ENCODE measurements at regions not wholly inside any gene's neighbourhood (a gene's known extent, or its start where the extent isn't known, plus 50 kb on each side); places are given as distances from the start of the nearest gene placed in this dataset.

DNA sequence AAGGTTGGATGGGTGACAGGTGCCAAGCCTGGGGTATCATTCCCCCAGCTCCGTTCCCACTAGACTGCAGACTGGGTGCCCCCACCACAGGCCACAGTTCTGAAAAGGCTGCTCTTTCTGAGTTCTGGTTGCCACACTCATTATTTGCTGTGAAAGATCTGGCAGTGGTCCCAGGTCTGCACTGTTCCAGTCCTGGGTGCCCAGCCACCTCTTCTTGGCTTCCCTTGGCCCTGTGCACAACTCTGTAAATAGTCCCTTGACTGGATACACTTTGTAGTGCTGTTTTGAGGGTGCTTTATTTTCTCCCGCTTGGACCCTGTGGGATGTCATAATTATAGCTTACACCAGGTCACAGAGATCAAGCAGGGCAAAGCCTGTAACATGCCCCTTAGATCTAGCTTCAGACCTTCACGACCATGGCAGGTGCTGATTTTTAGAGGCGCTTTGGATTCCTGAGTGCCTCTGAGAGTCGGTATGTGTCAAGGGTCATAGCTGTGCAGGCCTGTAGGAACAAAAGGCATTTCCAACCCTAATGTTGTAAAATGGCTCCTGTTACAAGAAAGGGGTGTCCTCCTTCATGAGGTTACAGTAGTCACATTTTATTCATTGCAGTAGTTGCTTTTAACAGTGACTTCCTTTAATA is 344.9 kb downstream of the ICE1 start:
- Histone ChIP-seq H4K20me1 (ENCODE audit: insufficient read depth, low read length) (no peaks in the 10 kb centered on the region), H3K4me3 (ENCODE audit: low read depth in 1 of 2, low read length in 2 of 2) (no peak overlapping the region), H3K9ac (ENCODE audit: low read depth, low read length) (no peak overlapping the region), H3K9me3 (ENCODE audit: insufficient read depth, low read length, severe bottlenecking) (no peaks in the 10 kb centered on the region), H3K4me1 (ENCODE audit: insufficient read depth, low read length) (no peaks in the 10 kb centered on the region), H3K4me2 (ENCODE audit: insufficient read depth, low read length) (no peak overlapping the region), H3K27ac (ENCODE audit: low read length) (no peak overlapping the region), H3K27me3 (ENCODE audit: insufficient read depth, low read length, poor library complexity) (no peaks in the 10 kb centered on the region), H2AFZ (ENCODE audit: low read depth, low read length) (no peak overlapping the region), H3K36me3 (ENCODE audit: insufficient read depth, low read length) (no peaks in the 10 kb centered on the region), H3K79me2 (ENCODE audit: insufficient read depth, low read length) (no peaks in the 10 kb centered on the region)
- DNase-seq, result no peak
- ATAC-seq (ENCODE audit: insufficient read depth, low read depth), result no peak
- TF ChIP-seq CTCF (IDR thresholded peaks at IDR 0.05; ENCODE audit: borderline replicate concordance, extremely low read depth, low read length, poor library complexity, severe bottlenecking) (no peak), EZH2 (IDR thresholded peaks at IDR 0.05; ENCODE audit: borderline replicate concordance, low read depth, low read length, severe bottlenecking) (no peak)

DNA sequence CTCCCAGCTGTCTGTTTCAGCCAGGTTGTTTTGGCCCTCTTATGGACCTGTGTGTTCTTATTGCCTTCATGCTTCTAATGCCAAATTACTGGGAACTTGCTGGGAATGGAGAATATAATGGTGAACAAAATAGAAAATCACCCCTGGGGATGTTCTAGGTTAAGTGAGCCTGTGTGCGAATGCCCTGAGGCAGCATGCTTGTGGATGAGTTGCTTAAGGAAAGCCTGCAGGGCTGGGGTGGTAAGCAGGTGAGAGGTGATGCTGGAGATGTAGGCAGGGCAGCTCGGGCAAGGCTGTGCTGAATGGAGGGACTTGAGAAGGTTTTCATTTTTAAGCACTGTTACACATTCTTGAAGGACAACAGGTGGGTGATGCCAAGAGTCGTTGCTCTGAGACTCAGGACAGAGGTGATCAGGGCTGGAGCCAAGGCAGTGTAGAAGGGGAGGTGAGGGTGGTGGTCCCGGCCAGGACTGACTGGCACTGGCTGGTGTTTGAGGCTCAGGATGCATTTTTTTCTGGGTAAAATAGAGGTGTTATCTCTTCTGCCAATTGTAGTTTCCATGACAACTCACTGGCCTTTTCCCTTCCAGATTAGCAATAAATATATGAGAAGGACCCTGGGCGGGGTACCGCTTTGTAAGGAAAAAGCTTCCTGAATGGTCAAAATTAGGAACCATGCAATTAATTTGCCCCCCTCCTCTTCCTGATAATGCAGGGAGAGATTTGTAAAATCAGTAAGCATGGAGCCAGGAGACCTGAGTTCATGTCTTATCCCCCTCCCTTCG is 342.8 kb downstream of the ICE1 start:
- no peaks in the 10 kb centered on the region for H3K27me3 ChIP-seq (ENCODE audit: insufficient read depth, low read length, poor library complexity)

DNA sequence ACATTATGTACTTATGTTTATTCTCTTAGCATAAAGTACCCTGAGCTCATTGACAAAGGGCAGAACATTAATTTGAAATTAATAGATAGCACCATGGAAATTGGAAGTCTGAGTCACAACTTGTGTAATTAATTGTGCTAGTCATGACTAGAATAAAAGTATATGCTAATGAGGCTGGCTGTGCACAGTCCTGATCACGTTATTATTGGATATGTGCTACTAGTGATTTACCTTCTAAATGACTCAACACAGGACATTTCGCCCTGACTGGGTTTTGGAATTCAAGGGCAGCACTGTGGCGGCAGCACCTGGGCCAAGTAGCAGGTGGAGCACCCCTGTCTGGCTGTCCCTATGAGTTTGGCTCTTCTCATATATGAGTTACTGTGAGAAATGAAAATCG is 341.8 kb downstream of the ICE1 start:
- H3K9ac ChIP-seq (ENCODE audit: low read depth, low read length), result no peak overlapping the region
- H3K4me1 ChIP-seq (ENCODE audit: insufficient read depth, low read length), result no peaks in the 10 kb centered on the region
- no peak for DNase-seq
- TF ChIP-seq EZH2 (IDR thresholded peaks at IDR 0.05; ENCODE audit: borderline replicate concordance, low read depth, low read length, severe bottlenecking) (no peak), CTCF (IDR thresholded peaks at IDR 0.05; ENCODE audit: borderline replicate concordance, extremely low read depth, low read length, poor library complexity, severe bottlenecking) (no peak)
- H3K4me2 ChIP-seq (ENCODE audit: insufficient read depth, low read length), result no peak overlapping the region
- no peaks in the 10 kb centered on the region for H4K20me1 ChIP-seq (ENCODE audit: insufficient read depth, low read length)
- ATAC-seq (ENCODE audit: insufficient read depth, low read depth), result no peak
- no peaks in the 10 kb centered on the region for H3K36me3 ChIP-seq (ENCODE audit: insufficient read depth, low read length)
- no peaks in the 10 kb centered on the region for H3K27me3 ChIP-seq (ENCODE audit: insufficient read depth, low read length, poor library complexity)
- no peaks in the 10 kb centered on the region for H3K79me2 ChIP-seq (ENCODE audit: insufficient read depth, low read length)
- no peak overlapping the region for H3K4me3 ChIP-seq (ENCODE audit: low read depth in 1 of 2, low read length in 2 of 2)
- no peak overlapping the region for H3K27ac ChIP-seq (ENCODE audit: low read length)
- H3K9me3 ChIP-seq (ENCODE audit: insufficient read depth, low read length, severe bottlenecking), result no peaks in the 10 kb centered on the region
- H2AFZ ChIP-seq (ENCODE audit: low read depth, low read length), result no peak overlapping the region

More for the DNA sequence above, 342.8 kb downstream of the ICE1 start:
- Histone ChIP-seq H3K36me3 (ENCODE audit: insufficient read depth, low read length) (no peaks in the 10 kb centered on the region), H3K4me3 (ENCODE audit: low read depth in 1 of 2, low read length in 2 of 2) (no peak overlapping the region), H2AFZ (ENCODE audit: low read depth, low read length) (no peak overlapping the region), H3K9me3 (ENCODE audit: insufficient read depth, low read length, severe bottlenecking) (no peaks in the 10 kb centered on the region), H4K20me1 (ENCODE audit: insufficient read depth, low read length) (no peaks in the 10 kb centered on the region), H3K4me1 (ENCODE audit: insufficient read depth, low read length) (no peaks in the 10 kb centered on the region), H3K27ac (ENCODE audit: low read length) (no peak overlapping the region), H3K4me2 (ENCODE audit: insufficient read depth, low read length) (no peak overlapping the region), H3K79me2 (ENCODE audit: insufficient read depth, low read length) (no peaks in the 10 kb centered on the region), H3K9ac (ENCODE audit: low read depth, low read length) (no peak overlapping the region)
- ATAC-seq (ENCODE audit: insufficient read depth, low read depth) (no peak), DNase-seq (no peak)
- TF ChIP-seq CTCF (IDR thresholded peaks at IDR 0.05; ENCODE audit: borderline replicate concordance, extremely low read depth, low read length, poor library complexity, severe bottlenecking) (no peak), EZH2 (IDR thresholded peaks at IDR 0.05; ENCODE audit: borderline replicate concordance, low read depth, low read length, severe bottlenecking) (no peak)
